ENCODE measurements at regions not wholly inside any gene's neighbourhood (a gene's known extent, or its start where the extent isn't known, plus 50 kb on each side); places are given as distances from the start of the nearest gene placed in this dataset.

GRCh38 chr2:66093371-66093770, 341.6 kb upstream of the MEIS1 start:
- no peak for DNase-seq

GRCh38 chr2:66084948-66085590, 349.9 kb upstream of the MEIS1 start:
- DNase-seq, result no peak

- DNase-seq, result peak; percentile 24
Measured at GRCh38 chr2:66082581-66082980, 352.3 kb upstream of the MEIS1 start.

GRCh38 chr2:66080127-66080526, 354.8 kb upstream of the MEIS1 start:
- peak; percentile 81 for DNase-seq

- DNase-seq, result no peak
Measured at GRCh38 chr2:66073172-66073571, 361.8 kb upstream of the MEIS1 start.

- no peak for DNase-seq
Measured at GRCh38 chr2:66070721-66071602, 364.0 kb upstream of the MEIS1 start.

GRCh38 chr2:66069937-66070720, 364.8 kb upstream of the MEIS1 start:
- DNase-seq, result no peak

- no peak for DNase-seq
Measured at GRCh38 chr2:66066032-66066431, 368.9 kb upstream of the MEIS1 start.

GRCh38 chr2:66059332-66059731, 375.6 kb upstream of the MEIS1 start:
- no peak for DNase-seq

GRCh38 chr2:66058675-66059074, 376.2 kb upstream of the MEIS1 start:
- DNase-seq, result no peak

- no peak for DNase-seq
Measured at GRCh38 chr2:66057844-66058243, 377.1 kb upstream of the MEIS1 start.

GRCh38 chr2:66050392-66050791, 384.5 kb upstream of the MEIS1 start:
- no peak for DNase-seq

- DNase-seq, result no peak
Measured at GRCh38 chr2:66048667-66049066, 386.3 kb upstream of the MEIS1 start.

GRCh38 chr2:66041902-66042657, 392.8 kb upstream of the MEIS1 start:
- DNase-seq, result no peak

- DNase-seq, result no peak
Measured at GRCh38 chr2:66036948-66037347, 398.0 kb upstream of the MEIS1 start.

- DNase-seq, result no peak
Measured at GRCh38 chr2:66034467-66034866, 400.5 kb upstream of the MEIS1 start.

GRCh38 chr2:66032226-66032775, 402.6 kb upstream of the MEIS1 start:
- no peak for DNase-seq

GRCh38 chr2:66031236-66031635, 403.7 kb upstream of the MEIS1 start:
- DNase-seq, result no peak

GRCh38 chr2:66030553-66030952, 404.4 kb upstream of the MEIS1 start:
- no peak for DNase-seq

- peak; percentile 26 for DNase-seq
Measured at GRCh38 chr2:66024391-66024790, 410.5 kb upstream of the MEIS1 start.

GRCh38 chr2:66021296-66021695, 413.6 kb upstream of the MEIS1 start:
- DNase-seq, result no peak

GRCh38 chr2:66017763-66018162, 417.2 kb upstream of the MEIS1 start:
- no peak for DNase-seq

GRCh38 chr2:66014450-66014849, 420.5 kb upstream of the MEIS1 start:
- no peak for DNase-seq
